Liver (tissue), 8 donors: ENCODE measurements at regions not wholly inside any gene's neighbourhood (a gene's known extent, or its start where the extent isn't known, plus 50 kb on each side); places are given as distances from the start of the nearest gene placed in this dataset.

Experiments used
- DNase-seq: peaks from one replicate; pipeline ENCODE4 v3.0.0-alpha.2; 2017; ENCODE audit warnings: low spot score
- H3K27ac ChIP-seq, 2 donors: one replicate each; pipeline ENCODE4 v1.7.0; 2013; ENCODE audit warnings: inconsistent platforms in 2 of 2, low read length in 2 of 2, control low read depth in 1 of 2, low read depth in 1 of 2, mild to moderate bottlenecking in 1 of 2
- H3K27me3 ChIP-seq, 4 donors: one replicate each; pipeline versions ENCODE4 v1.6.1 to v1.7.0; 2013; ENCODE audit warnings: low read length in 3 of 4, inconsistent platforms in 1 of 4, mild to moderate bottlenecking in 1 of 4, moderate library complexity in 1 of 4; ENCODE audit not compliant: control insufficient read depth in 4 of 4, insufficient read depth in 4 of 4
- H3K36me3 ChIP-seq, 4 donors: one replicate each; pipeline versions ENCODE4 v1.6.1 to v1.7.0; 2013; ENCODE audit warnings: low read length in 3 of 4, mild to moderate bottlenecking in 3 of 4, low read depth in 1 of 4, moderate library complexity in 1 of 4; ENCODE audit not compliant: control insufficient read depth in 4 of 4, insufficient read depth in 3 of 4
- H3K4me1 ChIP-seq, 4 donors: one replicate each; pipeline versions ENCODE4 v1.6.1 to v1.7.0; 2013; ENCODE audit warnings: low read length in 3 of 4, mild to moderate bottlenecking in 3 of 4, moderate library complexity in 1 of 4; ENCODE audit not compliant: control insufficient read depth in 4 of 4, insufficient read depth in 4 of 4
- H3K4me3 ChIP-seq, 3 donors: one replicate each; pipeline versions ENCODE4 v1.6.1 to v1.7.0; 2013; ENCODE audit warnings: low read length in 3 of 3, control low read depth in 1 of 3, low read depth in 1 of 3, mild to moderate bottlenecking in 1 of 3
- H3K9ac ChIP-seq, 2 donors: one replicate each; pipeline ENCODE4 v1.7.0; 2013; ENCODE audit warnings: low read length in 2 of 2, mild to moderate bottlenecking in 2 of 2, moderate library complexity in 2 of 2, control low read depth in 1 of 2, low read depth in 1 of 2
- H3K9me3 ChIP-seq, 4 donors: one replicate each; pipeline versions ENCODE4 v1.6.1 to v1.7.0; 2013; ENCODE audit warnings: low read length in 3 of 4; ENCODE audit not compliant: control insufficient read depth in 4 of 4
- FOXA1 ChIP-seq: IDR thresholded peaks from 2 replicates; pipeline ENCODE4 v1.6.1; 2016; ENCODE audit warnings: antibody characterized with exemption
- HNF4G ChIP-seq: IDR thresholded peaks from 2 replicates; pipeline ENCODE4 v1.6.1; 2016; ENCODE audit warnings: antibody characterized with exemption
- JUND ChIP-seq, 2 donors: IDR thresholded peaks; 2 replicates each; pipeline ENCODE4 v1.6.1; 2016; ENCODE audit warnings: antibody characterized with exemption in 2 of 2
- NR2F2 ChIP-seq: IDR thresholded peaks from 2 replicates; pipeline ENCODE4 v1.6.1; 2016; ENCODE audit warnings: antibody characterized with exemption
- RAD21 ChIP-seq, 2 donors: IDR thresholded peaks; 2 replicates each; pipeline ENCODE4 v1.6.1; 2016; ENCODE audit warnings: antibody characterized with exemption in 2 of 2, mild to moderate bottlenecking in 2 of 2
- REST ChIP-seq: IDR thresholded peaks from 2 replicates; pipeline ENCODE4 v1.6.1; 2016; ENCODE audit warnings: antibody characterized with exemption, mild to moderate bottlenecking
- RXRA ChIP-seq, 2 donors: IDR thresholded peaks; 2 replicates each; pipeline ENCODE4 v1.6.1; 2017 to 2018; ENCODE audit warnings: antibody characterized with exemption in 2 of 2, mild to moderate bottlenecking in 1 of 2
- SP1 ChIP-seq: IDR thresholded peaks from 2 replicates; pipeline ENCODE4 v1.6.1; 2018; ENCODE audit warnings: antibody characterized with exemption, mild to moderate bottlenecking
- YY1 ChIP-seq: IDR thresholded peaks from 2 replicates; pipeline ENCODE4 v1.6.1; 2016; ENCODE audit warnings: antibody characterized with exemption, mild to moderate bottlenecking
- WGBS: extraction: QIAGEN DNeasy Blood & Tissue Kit; methylation state at CpG from one replicate; pipeline ENCODE4 v1.1.7; 2013; 5-methylcytosine and 5-hydroxymethylcytosine counted together
- TF ChIP-seq, protein P1 (sequence below): IDR thresholded peaks from 2 replicates; pipeline ENCODE4 v1.6.1; 2016; ENCODE audit warnings: antibody characterized with exemption
- TF ChIP-seq, protein P2 (sequence below): IDR thresholded peaks from 2 replicates; pipeline ENCODE4 v1.6.1; 2016; ENCODE audit warnings: antibody characterized with exemption
- TF ChIP-seq, protein P3 (sequence below): fragments of 150-350 bp; IDR thresholded peaks from 2 replicates; pipeline ENCODE4 v1.5.1; 2017; ENCODE audit warnings: improper control_type of control experiment, low read depth, low read length; ENCODE audit not compliant: missing input control
- donor health status: healthy.
- donor health status: healthy.
- donor health status: healthy.
- donor health status: healthy.
- donor health status: healthy.

GRCh38 chr5:92822183-92822582, 758.8 kb downstream of the NR2F1-AS1 start:
- H3K4me1 ChIP-seq = no peaks in the 10 kb centered on the region
- no peak overlapping the region for H3K4me3 ChIP-seq
- TF ChIP-seq SP1 (no peak), YY1 (no peak), NR2F2 (no peak), RXRA (IDR thresholded peaks at IDR 0.05) (no peak), HNF4G (no peak)
- no peaks in the 10 kb centered on the region for H3K27me3 ChIP-seq
- no peak for DNase-seq
- H3K27ac ChIP-seq = no peak overlapping the region
- WGBS = 80% methylated on average over 9 of the region's 9 CpGs
- H3K36me3 ChIP-seq = no peaks in the 10 kb centered on the region
- H3K9ac ChIP-seq = no peak overlapping the region
- H3K9me3 ChIP-seq = no peaks in the 10 kb centered on the region

DNA sequence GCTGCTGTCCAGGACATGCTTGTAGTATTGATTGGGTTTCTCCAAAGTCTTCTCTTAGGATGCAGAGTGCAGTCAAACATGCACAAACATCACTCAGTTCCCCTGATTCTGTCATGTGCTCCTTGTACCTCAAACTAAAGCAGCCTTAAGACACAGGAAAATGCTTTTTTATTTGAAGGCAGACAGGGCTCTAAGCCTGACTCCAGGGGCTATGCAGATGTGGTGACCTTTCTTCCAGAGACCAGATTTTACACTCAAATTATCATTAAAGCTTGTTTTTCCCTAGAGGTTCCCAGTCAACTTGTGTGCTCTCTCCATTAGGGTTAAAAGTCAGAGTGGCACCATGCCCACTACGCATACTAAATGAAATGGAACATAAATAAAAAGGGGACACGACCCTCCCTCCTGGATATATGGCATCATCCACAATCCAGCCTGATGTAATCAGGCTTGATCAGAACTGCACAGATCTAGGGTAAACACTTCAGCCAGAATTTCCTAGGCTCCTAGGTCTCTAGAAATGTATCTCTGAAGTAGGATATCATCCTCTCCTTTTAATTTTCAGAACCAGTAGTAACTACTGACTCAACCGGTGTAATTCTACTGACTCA, 771.1 kb downstream of the NR2F1-AS1 start:
- 81% methylated on average over 3 of the region's 3 CpGs for whole genome bisulfite sequencing
- H3K27me3 ChIP-seq = no peaks in the 10 kb centered on the region
- H3K9me3 ChIP-seq = no peaks in the 10 kb centered on the region
- DNase-seq = no peak
- no peak overlapping the region for H3K4me3 ChIP-seq
- no peak overlapping the region for H3K27ac ChIP-seq
- TF ChIP-seq JUND (IDR thresholded peaks at IDR 0.05) (no peak), SP1 (no peak), RXRA (IDR thresholded peaks at IDR 0.05) (no peak), REST (no peak), RAD21 (IDR thresholded peaks at IDR 0.05) (no peak), FOXA1 (no peak), YY1 (no peak)
- TF ChIP-seq, protein P1, sequence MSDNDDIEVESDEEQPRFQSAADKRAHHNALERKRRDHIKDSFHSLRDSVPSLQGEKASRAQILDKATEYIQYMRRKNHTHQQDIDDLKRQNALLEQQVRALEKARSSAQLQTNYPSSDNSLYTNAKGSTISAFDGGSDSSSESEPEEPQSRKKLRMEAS = no peak
- TF ChIP-seq, protein P2, sequence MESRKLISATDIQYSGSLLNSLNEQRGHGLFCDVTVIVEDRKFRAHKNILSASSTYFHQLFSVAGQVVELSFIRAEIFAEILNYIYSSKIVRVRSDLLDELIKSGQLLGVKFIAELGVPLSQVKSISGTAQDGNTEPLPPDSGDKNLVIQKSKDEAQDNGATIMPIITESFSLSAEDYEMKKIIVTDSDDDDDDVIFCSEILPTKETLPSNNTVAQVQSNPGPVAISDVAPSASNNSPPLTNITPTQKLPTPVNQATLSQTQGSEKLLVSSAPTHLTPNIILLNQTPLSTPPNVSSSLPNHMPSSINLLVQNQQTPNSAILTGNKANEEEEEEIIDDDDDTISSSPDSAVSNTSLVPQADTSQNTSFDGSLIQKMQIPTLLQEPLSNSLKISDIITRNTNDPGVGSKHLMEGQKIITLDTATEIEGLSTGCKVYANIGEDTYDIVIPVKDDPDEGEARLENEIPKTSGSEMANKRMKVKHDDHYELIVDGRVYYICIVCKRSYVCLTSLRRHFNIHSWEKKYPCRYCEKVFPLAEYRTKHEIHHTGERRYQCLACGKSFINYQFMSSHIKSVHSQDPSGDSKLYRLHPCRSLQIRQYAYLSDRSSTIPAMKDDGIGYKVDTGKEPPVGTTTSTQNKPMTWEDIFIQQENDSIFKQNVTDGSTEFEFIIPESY = no peak
- TF ChIP-seq, protein P3, sequence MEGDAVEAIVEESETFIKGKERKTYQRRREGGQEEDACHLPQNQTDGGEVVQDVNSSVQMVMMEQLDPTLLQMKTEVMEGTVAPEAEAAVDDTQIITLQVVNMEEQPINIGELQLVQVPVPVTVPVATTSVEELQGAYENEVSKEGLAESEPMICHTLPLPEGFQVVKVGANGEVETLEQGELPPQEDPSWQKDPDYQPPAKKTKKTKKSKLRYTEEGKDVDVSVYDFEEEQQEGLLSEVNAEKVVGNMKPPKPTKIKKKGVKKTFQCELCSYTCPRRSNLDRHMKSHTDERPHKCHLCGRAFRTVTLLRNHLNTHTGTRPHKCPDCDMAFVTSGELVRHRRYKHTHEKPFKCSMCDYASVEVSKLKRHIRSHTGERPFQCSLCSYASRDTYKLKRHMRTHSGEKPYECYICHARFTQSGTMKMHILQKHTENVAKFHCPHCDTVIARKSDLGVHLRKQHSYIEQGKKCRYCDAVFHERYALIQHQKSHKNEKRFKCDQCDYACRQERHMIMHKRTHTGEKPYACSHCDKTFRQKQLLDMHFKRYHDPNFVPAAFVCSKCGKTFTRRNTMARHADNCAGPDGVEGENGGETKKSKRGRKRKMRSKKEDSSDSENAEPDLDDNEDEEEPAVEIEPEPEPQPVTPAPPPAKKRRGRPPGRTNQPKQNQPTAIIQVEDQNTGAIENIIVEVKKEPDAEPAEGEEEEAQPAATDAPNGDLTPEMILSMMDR = no peak
- H3K9ac ChIP-seq = no peak overlapping the region
- H3K36me3 ChIP-seq = no peaks in the 10 kb centered on the region
- no peaks in the 10 kb centered on the region for H3K4me1 ChIP-seq
